Activated CD8-positive, alpha-beta T cell treated with anti-CD3 and anti-CD28 coated beads, Interleukin-2, amount 10 ng/mL, durations not matched to agents 7 days and 5 days (primary cell): ENCODE measurements at regions not wholly inside any gene's neighbourhood (a gene's known extent, or its start where the extent isn't known, plus 50 kb on each side); places are given as distances from the start of the nearest gene placed in this dataset.

Experiments
- ATAC-seq: fragments of 150-1000 bp; cut with Tn5 transposase; one replicate; pipeline ENCODE4 v1.10.0; 2021; ENCODE audit warnings: moderate library complexity
- CTCF ChIA-PET: fragments of 350-600 bp; sonication (Branson Sonifier 250); formaldehyde crosslinking; loops from one replicate; lab custom pipeline; 2021; ENCODE audit warnings: antibody characterized with exemption; lab: Charles Lee
- POLR2A ChIA-PET: fragments of 350-600 bp; sonication (Branson Sonifier 250); formaldehyde crosslinking; loops from one replicate; lab custom pipeline; 2021; ENCODE audit warnings: antibody characterized with exemption; lab: Charles Lee
- DNase-seq: peaks from one replicate; pipeline ENCODE4 v3.0.0-alpha.2; 2020
- H3K27ac Mint-ChIP-seq: one replicate; pipeline ENCODE4 v1.8.0; 2021; ENCODE audit warnings: mild to moderate bottlenecking, mixed read lengths
- H3K27me3 Mint-ChIP-seq: one replicate; pipeline ENCODE4 v1.8.0; 2021; ENCODE audit warnings: low read depth, mixed read lengths
- H3K36me3 Mint-ChIP-seq: one replicate; pipeline ENCODE4 v1.8.0; 2021; ENCODE audit warnings: low read depth, mixed read lengths
- H3K4me1 Mint-ChIP-seq: one replicate; pipeline ENCODE4 v1.8.0; 2021; ENCODE audit warnings: low read depth, mixed read lengths
- H3K4me3 Mint-ChIP-seq: one replicate; pipeline ENCODE4 v1.8.0; 2021; ENCODE audit warnings: mild to moderate bottlenecking, mixed read lengths
- H3K9me3 Mint-ChIP-seq: one replicate; pipeline ENCODE4 v1.8.0; 2022; ENCODE audit warnings: mixed read lengths; ENCODE audit not compliant: insufficient read depth

GRCh38 chr22:49023879-49024774, 803.5 kb downstream of the BRD1 start:
- no peaks in the 10 kb centered on the region for H3K36me3 Mint-ChIP-seq
- POLR2A ChIA-PET: no interaction called here
- ATAC-seq (no peak), DNase-seq (no peak)
- H3K27ac Mint-ChIP-seq: no peak overlapping the region
- H3K9me3 Mint-ChIP-seq: no peaks in the 10 kb centered on the region
- CTCF ChIA-PET: no interaction called here
- H3K4me1 Mint-ChIP-seq: no peaks in the 10 kb centered on the region
- H3K27me3 Mint-ChIP-seq: no peaks in the 10 kb centered on the region
- no peak overlapping the region for H3K4me3 Mint-ChIP-seq

GRCh38 chr22:49023161-49023878, 804.4 kb downstream of the BRD1 start:
- ChIA-PET CTCF (no interaction called here), POLR2A (no interaction called here)
- H3K27me3 Mint-ChIP-seq: no peaks in the 10 kb centered on the region
- ATAC-seq (no peak), DNase-seq (no peak)
- no peaks in the 10 kb centered on the region for H3K9me3 Mint-ChIP-seq
- H3K27ac Mint-ChIP-seq: no peak overlapping the region
- no peaks in the 10 kb centered on the region for H3K4me1 Mint-ChIP-seq
- no peak overlapping the region for H3K4me3 Mint-ChIP-seq
- H3K36me3 Mint-ChIP-seq: no peaks in the 10 kb centered on the region

DNA sequence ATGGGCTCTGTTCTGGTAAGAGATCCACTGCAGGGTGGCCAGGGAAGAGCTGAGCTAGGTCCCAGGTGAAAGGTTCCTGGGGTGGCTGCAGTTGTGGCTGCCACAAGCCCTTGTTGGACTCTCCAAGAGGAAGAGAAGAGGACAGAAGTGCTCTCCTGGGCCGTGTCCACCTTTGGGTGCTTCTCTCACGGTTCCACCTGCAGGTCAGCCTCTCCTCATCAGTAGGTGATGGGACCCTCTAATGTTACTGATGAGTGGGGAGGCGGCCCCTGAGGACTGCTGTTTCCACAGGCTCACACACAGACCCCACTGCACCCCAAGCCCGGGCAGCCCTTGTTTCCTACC, 804.9 kb downstream of the BRD1 start:
- ChIA-PET CTCF (no interaction called here), POLR2A (no interaction called here)
- no peak overlapping the region for H3K4me3 Mint-ChIP-seq
- no peaks in the 10 kb centered on the region for H3K36me3 Mint-ChIP-seq
- H3K4me1 Mint-ChIP-seq: no peaks in the 10 kb centered on the region
- ATAC-seq (no peak), DNase-seq (no peak)
- no peaks in the 10 kb centered on the region for H3K9me3 Mint-ChIP-seq
- H3K27ac Mint-ChIP-seq: no peak overlapping the region
- H3K27me3 Mint-ChIP-seq: no peaks in the 10 kb centered on the region

DNA sequence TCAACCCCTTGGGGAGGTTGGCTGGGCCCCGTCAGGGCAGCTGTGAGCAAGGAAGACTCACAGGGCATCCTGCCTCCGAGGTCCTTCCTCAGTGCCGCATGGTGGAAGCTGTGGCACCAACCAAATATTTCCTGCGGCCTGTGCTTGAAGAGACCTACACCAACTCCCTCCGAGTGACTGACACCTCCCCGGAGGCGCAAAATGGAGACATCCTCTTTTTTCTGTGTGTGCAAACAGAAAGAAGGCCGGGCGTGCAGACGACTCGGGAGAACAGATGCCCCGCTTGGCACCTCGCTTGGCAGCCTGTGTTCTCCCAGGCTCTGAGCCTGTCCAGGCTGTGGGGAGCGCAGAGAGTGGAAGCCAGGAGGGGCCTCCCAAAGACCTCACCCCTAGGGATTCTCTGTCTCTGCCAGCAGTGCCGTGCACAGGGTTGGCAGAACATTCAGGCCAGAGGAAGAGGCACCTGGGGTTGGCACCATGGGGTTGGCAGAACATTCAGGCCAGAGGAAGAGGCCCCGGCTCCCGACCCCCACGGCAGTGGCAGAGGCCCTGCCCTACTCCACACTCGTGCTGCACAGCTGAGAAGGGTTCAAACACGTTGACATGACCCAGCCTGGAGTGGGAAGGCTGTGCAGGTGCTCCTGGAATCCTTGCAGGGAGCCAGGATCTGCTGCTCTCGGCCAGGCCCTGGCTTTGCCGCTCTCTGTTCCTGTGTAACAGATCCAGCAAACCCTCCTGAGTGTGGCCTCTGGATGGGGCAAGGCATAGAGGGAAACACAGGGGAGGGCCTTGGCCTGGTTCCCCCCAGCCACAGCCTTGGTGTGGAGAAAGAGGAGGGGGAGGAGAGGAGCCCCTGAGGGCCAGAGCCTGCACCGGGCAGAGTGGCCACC, 805.5 kb downstream of the BRD1 start:
- Mint-ChIP-seq H3K4me3 (no peak overlapping the region), H3K9me3 (no peaks in the 10 kb centered on the region), H3K27me3 (no peaks in the 10 kb centered on the region), H3K36me3 (no peaks in the 10 kb centered on the region), H3K27ac (no peak overlapping the region), H3K4me1 (no peaks in the 10 kb centered on the region)
- ATAC-seq (no peak), DNase-seq (no peak)
- ChIA-PET POLR2A (no interaction called here), CTCF (no interaction called here)

- ATAC-seq (no peak), DNase-seq (no peak)
- H3K27ac Mint-ChIP-seq: no peak overlapping the region
- H3K4me1 Mint-ChIP-seq: no peaks in the 10 kb centered on the region
- no peaks in the 10 kb centered on the region for H3K27me3 Mint-ChIP-seq
- no peaks in the 10 kb centered on the region for H3K36me3 Mint-ChIP-seq
- ChIA-PET CTCF (no interaction called here), POLR2A (no interaction called here)
- no peaks in the 10 kb centered on the region for H3K9me3 Mint-ChIP-seq
- H3K4me3 Mint-ChIP-seq: no peak overlapping the region
Observed at GRCh38 chr22:49021131-49021925, 806.3 kb downstream of the BRD1 start.

DNA sequence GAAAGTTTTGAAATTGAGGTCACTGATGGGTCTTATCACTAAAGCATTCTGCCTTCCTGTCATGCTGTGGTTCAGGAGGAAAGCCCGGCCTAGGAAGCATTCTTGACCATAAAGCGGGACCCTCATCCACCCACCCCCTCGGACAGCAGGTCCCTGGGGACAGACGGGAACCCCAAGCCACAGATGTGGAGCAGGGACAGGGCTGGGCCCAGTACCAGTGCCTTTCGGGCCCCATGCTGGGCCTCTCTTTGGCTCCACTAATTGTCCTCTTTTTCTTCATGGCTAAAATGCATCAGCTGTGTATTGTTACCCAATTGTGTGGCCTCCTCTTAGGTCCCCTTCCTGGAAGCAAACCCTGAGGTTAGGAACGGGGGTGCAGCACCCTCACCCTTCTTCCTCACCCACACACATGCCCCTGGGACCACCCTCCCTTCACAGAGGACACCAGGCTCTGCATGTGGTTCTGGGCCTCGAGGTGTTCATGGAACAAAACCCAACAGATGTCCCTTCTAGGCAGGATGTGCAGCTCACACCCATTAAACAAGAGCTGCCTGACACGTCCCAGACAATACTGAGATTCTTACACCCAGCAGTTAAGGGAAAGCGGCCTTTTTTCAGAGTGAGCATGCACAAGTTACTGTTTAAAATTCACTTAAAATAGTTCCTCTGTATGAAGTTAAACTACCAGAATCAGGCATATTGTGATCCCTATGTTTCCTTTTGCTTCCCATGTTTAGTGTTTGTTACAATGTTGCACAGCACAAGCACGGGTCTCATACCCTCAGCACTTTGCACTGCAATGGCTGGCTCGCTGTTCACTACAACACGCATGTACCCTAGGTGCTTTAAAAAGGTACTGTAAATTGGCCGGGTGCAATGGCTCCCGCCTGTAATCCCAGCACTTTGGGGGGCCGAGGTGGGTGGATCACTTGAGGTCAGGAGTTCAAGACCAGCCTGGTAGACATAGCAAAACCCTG, 807.6 kb downstream of the BRD1 start:
- no peak overlapping the region for H3K4me3 Mint-ChIP-seq
- no peak overlapping the region for H3K27ac Mint-ChIP-seq
- H3K9me3 Mint-ChIP-seq: no peaks in the 10 kb centered on the region
- no peaks in the 10 kb centered on the region for H3K4me1 Mint-ChIP-seq
- H3K36me3 Mint-ChIP-seq: no peaks in the 10 kb centered on the region
- no peaks in the 10 kb centered on the region for H3K27me3 Mint-ChIP-seq
- no peak for ATAC-seq
- no peak for DNase-seq
- POLR2A ChIA-PET: no interaction called here
- CTCF ChIA-PET: no interaction called here

DNA sequence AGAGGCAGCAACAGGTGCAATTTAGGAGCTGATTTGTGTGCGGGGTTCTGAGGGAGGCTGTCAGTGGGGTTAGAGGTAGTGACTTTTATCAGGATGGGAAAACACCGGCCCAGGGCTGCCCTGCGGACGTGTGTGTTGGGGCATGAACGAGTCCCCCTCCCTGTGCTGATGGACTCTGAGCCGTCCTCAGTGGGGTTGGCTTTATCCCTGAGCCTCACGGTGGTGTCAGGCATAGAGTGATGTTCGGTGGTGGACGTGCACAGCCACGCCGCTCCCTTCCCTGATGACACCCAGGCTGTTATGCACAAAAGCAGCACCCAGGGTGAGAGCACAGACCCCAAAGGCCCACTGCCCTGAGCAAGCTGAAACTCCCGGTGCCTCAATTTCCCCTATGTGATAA, 809.1 kb downstream of the BRD1 start:
- no peak for DNase-seq
- Mint-ChIP-seq H3K9me3 (no peaks in the 10 kb centered on the region), H3K4me3 (no peak overlapping the region)

GRCh38 chr22:49017482-49018329, 810.0 kb downstream of the BRD1 start:
- Mint-ChIP-seq H3K36me3 (no peaks in the 10 kb centered on the region), H3K4me1 (no peaks in the 10 kb centered on the region), H3K27me3 (no peaks in the 10 kb centered on the region), H3K9me3 (no peaks in the 10 kb centered on the region), H3K27ac (no peak overlapping the region), H3K4me3 (no peak overlapping the region)
- no peak for DNase-seq
- POLR2A ChIA-PET: no interaction called here
- CTCF ChIA-PET: no interaction called here
- ATAC-seq: no peak

More for the DNA sequence above, 809.1 kb downstream of the BRD1 start:
- Mint-ChIP-seq H3K27ac (no peak overlapping the region), H3K36me3 (no peaks in the 10 kb centered on the region), H3K27me3 (no peaks in the 10 kb centered on the region), H3K4me1 (no peaks in the 10 kb centered on the region)
- POLR2A ChIA-PET: no interaction called here
- CTCF ChIA-PET: no interaction called here
- ATAC-seq: no peak

DNA sequence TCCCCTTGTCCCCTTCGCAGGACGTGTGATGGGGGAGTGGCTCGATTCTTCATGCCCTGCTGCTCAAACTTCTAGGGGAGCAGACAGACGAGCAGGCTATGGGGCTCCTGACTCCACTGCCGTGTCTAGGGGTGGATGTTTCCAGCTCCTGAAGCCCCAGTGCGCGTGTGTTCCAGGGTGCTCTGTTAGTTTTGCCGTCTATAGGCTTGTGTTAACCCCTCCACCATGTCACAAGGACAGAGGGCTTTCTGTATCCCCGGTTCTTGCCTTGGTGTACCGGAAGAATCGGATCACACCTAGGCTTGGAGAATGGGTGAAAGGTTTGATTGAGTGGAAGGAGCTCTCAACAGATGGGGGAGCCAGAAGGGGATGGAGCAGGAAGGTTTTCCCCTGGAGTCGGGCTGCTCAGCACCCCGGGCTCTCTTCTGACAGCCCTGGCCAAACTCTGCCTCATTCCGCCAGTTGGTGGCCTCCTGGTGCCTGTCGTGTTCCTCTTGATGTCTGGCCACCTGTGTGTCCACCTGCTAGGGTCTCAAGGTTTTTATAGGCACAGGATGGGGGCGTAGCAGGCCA, 810.7 kb downstream of the BRD1 start:
- no peaks in the 10 kb centered on the region for H3K4me1 Mint-ChIP-seq
- H3K36me3 Mint-ChIP-seq: no peaks in the 10 kb centered on the region
- ATAC-seq (no peak), DNase-seq (no peak)
- no peaks in the 10 kb centered on the region for H3K27me3 Mint-ChIP-seq
- no peak overlapping the region for H3K27ac Mint-ChIP-seq
- H3K4me3 Mint-ChIP-seq: no peak overlapping the region
- no peaks in the 10 kb centered on the region for H3K9me3 Mint-ChIP-seq
- CTCF ChIA-PET: no interaction called here
- POLR2A ChIA-PET: no interaction called here
